ENCODE measurements at regions not wholly inside any gene's neighbourhood (a gene's known extent, or its start where the extent isn't known, plus 50 kb on each side); places are given as distances from the start of the nearest gene placed in this dataset.
"Not testable (repeated sequence)": the region's sequence is repeated elsewhere in the genome, so short reads cannot be mapped to it uniquely, and the experiment has no call there.

GRCh38 chr3:176839466-176839865 is 357.8 kb downstream of the TBL1XR1 start:
- no peak for DNase-seq (ENCODE audit: insufficient read length, low spot score)

GRCh38 chr3:176827244-176827643 is 370.0 kb downstream of the TBL1XR1 start:
- DNase-seq (ENCODE audit: insufficient read length, low spot score); FAIRE-seq: not testable (repeated sequence)

More at GRCh38 chr3:176839466-176839865, 357.8 kb downstream of the TBL1XR1 start:
- TF ChIP-seq SPI1 (IDR thresholded peaks at IDR 0.05; ENCODE audit: low read depth, low read length) (no peak), POU2F2 (IDR thresholded peaks at IDR 0.05; ENCODE audit: low read depth, low read length) (no peak), TAF1 (IDR thresholded peaks at IDR 0.05; ENCODE audit: low read depth, low read length) (no peak), POLR2AphosphoS5 (IDR thresholded peaks at IDR 0.05; ENCODE audit: low read depth, low read length) (no peak), POLR2A (IDR thresholded peaks at IDR 0.05; ENCODE audit: low read depth, low read length) (no peak), PAX5 (IDR thresholded peaks at IDR 0.05; ENCODE audit: insufficient read depth, low read length, severe bottlenecking) (no peak)
- no peak for FAIRE-seq

GRCh38 chr3:176824811-176825210 is 372.5 kb downstream of the TBL1XR1 start:
- no peak for TF ChIP-seq PAX5 (IDR thresholded peaks at IDR 0.05; ENCODE audit: insufficient read depth, low read length, severe bottlenecking)
- no peak for TF ChIP-seq POLR2AphosphoS5 (IDR thresholded peaks at IDR 0.05; ENCODE audit: low read depth, low read length)
- TF ChIP-seq SPI1 (IDR thresholded peaks at IDR 0.05; ENCODE audit: low read depth, low read length) = no peak
- no peak for TF ChIP-seq POU2F2 (IDR thresholded peaks at IDR 0.05; ENCODE audit: low read depth, low read length)
- no peak for TF ChIP-seq POLR2A (IDR thresholded peaks at IDR 0.05; ENCODE audit: low read depth, low read length)
- no peak for TF ChIP-seq TAF1 (IDR thresholded peaks at IDR 0.05; ENCODE audit: low read depth, low read length)
- no peak for FAIRE-seq
- no peak for DNase-seq (ENCODE audit: insufficient read length, low spot score)

- TF ChIP-seq TAF1 (IDR thresholded peaks at IDR 0.05; ENCODE audit: low read depth, low read length) (no peak), POLR2AphosphoS5 (IDR thresholded peaks at IDR 0.05; ENCODE audit: low read depth, low read length) (no peak)
- DNase-seq (ENCODE audit: insufficient read length, low spot score) = no peak
- no peak for FAIRE-seq
These were observed 376.5 kb downstream of the TBL1XR1 start for GRCh38 chr3:176820764-176821163.

- DNase-seq (ENCODE audit: insufficient read length, low spot score) = no peak
- TF ChIP-seq PAX5 (IDR thresholded peaks at IDR 0.05; ENCODE audit: insufficient read depth, low read length, severe bottlenecking) (no peak), POLR2AphosphoS5 (IDR thresholded peaks at IDR 0.05; ENCODE audit: low read depth, low read length) (no peak), POU2F2 (IDR thresholded peaks at IDR 0.05; ENCODE audit: low read depth, low read length) (no peak), POLR2A (IDR thresholded peaks at IDR 0.05; ENCODE audit: low read depth, low read length) (no peak)
- no peak for FAIRE-seq
These were observed 380.3 kb downstream of the TBL1XR1 start for GRCh38 chr3:176816937-176817336.

- FAIRE-seq (no peak), DNase-seq (ENCODE audit: insufficient read length, low spot score) (peak; percentile 25)
- no peak for TF ChIP-seq TAF1 (IDR thresholded peaks at IDR 0.05; ENCODE audit: low read depth, low read length)
- TF ChIP-seq SPI1 (IDR thresholded peaks at IDR 0.05; ENCODE audit: low read depth, low read length) = no peak
- no peak for TF ChIP-seq PAX5 (IDR thresholded peaks at IDR 0.05; ENCODE audit: insufficient read depth, low read length, severe bottlenecking)
- no peak for TF ChIP-seq POLR2A (IDR thresholded peaks at IDR 0.05; ENCODE audit: low read depth, low read length)
- TF ChIP-seq POU2F2 (IDR thresholded peaks at IDR 0.05; ENCODE audit: low read depth, low read length) = no peak
- TF ChIP-seq POLR2AphosphoS5 (IDR thresholded peaks at IDR 0.05; ENCODE audit: low read depth, low read length) = no peak
These were observed 383.0 kb downstream of the TBL1XR1 start for GRCh38 chr3:176814285-176814684.

- no peak for FAIRE-seq
- no peak for DNase-seq (ENCODE audit: insufficient read length, low spot score)
- TF ChIP-seq POLR2AphosphoS5 (IDR thresholded peaks at IDR 0.05; ENCODE audit: low read depth, low read length) (no peak), POLR2A (IDR thresholded peaks at IDR 0.05; ENCODE audit: low read depth, low read length) (no peak), SPI1 (IDR thresholded peaks at IDR 0.05; ENCODE audit: low read depth, low read length) (no peak)
These were observed 389.3 kb downstream of the TBL1XR1 start for GRCh38 chr3:176807938-176808337.

- FAIRE-seq (no peak), DNase-seq (ENCODE audit: insufficient read length, low spot score) (no peak)
- TF ChIP-seq POLR2A (IDR thresholded peaks at IDR 0.05; ENCODE audit: low read depth, low read length) = no peak
- no peak for TF ChIP-seq PAX5 (IDR thresholded peaks at IDR 0.05; ENCODE audit: insufficient read depth, low read length, severe bottlenecking)
- TF ChIP-seq TAF1 (IDR thresholded peaks at IDR 0.05; ENCODE audit: low read depth, low read length) = no peak
- no peak for TF ChIP-seq SPI1 (IDR thresholded peaks at IDR 0.05; ENCODE audit: low read depth, low read length)
- TF ChIP-seq POU2F2 (IDR thresholded peaks at IDR 0.05; ENCODE audit: low read depth, low read length) = no peak
- TF ChIP-seq POLR2AphosphoS5 (IDR thresholded peaks at IDR 0.05; ENCODE audit: low read depth, low read length) = no peak
These were observed 397.6 kb downstream of the TBL1XR1 start for GRCh38 chr3:176799675-176800074.

GRCh38 chr3:176798680-176799079 is 398.6 kb downstream of the TBL1XR1 start:
- TF ChIP-seq POLR2AphosphoS5 (IDR thresholded peaks at IDR 0.05; ENCODE audit: low read depth, low read length) = no peak
- no peak for TF ChIP-seq POU2F2 (IDR thresholded peaks at IDR 0.05; ENCODE audit: low read depth, low read length)
- no peak for TF ChIP-seq TAF1 (IDR thresholded peaks at IDR 0.05; ENCODE audit: low read depth, low read length)
- TF ChIP-seq POLR2A (IDR thresholded peaks at IDR 0.05; ENCODE audit: low read depth, low read length) = no peak
- no peak for TF ChIP-seq SPI1 (IDR thresholded peaks at IDR 0.05; ENCODE audit: low read depth, low read length)
- no peak for TF ChIP-seq PAX5 (IDR thresholded peaks at IDR 0.05; ENCODE audit: insufficient read depth, low read length, severe bottlenecking)
- FAIRE-seq (no peak), DNase-seq (ENCODE audit: insufficient read length, low spot score) (no peak)

- no peak for TF ChIP-seq POLR2AphosphoS5 (IDR thresholded peaks at IDR 0.05; ENCODE audit: low read depth, low read length)
- FAIRE-seq (no peak), DNase-seq (ENCODE audit: insufficient read length, low spot score) (no peak)
These were observed 400.9 kb downstream of the TBL1XR1 start for GRCh38 chr3:176796371-176796770.

GRCh38 chr3:176795891-176796290 is 401.4 kb downstream of the TBL1XR1 start:
- no peak for TF ChIP-seq SPI1 (IDR thresholded peaks at IDR 0.05; ENCODE audit: low read depth, low read length)
- no peak for TF ChIP-seq POLR2A (IDR thresholded peaks at IDR 0.05; ENCODE audit: low read depth, low read length)
- no peak for TF ChIP-seq PAX5 (IDR thresholded peaks at IDR 0.05; ENCODE audit: insufficient read depth, low read length, severe bottlenecking)
- no peak for TF ChIP-seq TAF1 (IDR thresholded peaks at IDR 0.05; ENCODE audit: low read depth, low read length)
- TF ChIP-seq POU2F2 (IDR thresholded peaks at IDR 0.05; ENCODE audit: low read depth, low read length) = no peak
- TF ChIP-seq POLR2AphosphoS5 (IDR thresholded peaks at IDR 0.05; ENCODE audit: low read depth, low read length) = no peak
- no peak for FAIRE-seq
- no peak for DNase-seq (ENCODE audit: insufficient read length, low spot score)

All from GM12891 (cell line).